K562 (cell line): ENCODE measurements at regions not wholly inside any gene's neighbourhood (a gene's known extent, or its start where the extent isn't known, plus 50 kb on each side); places are given as distances from the start of the nearest gene placed in this dataset.
A peak's percentile ranks its signal among the peaks of the same experiment; 100 is the strongest.

Experiments
- BRD9 ChIP-seq: fragments of 450-650 bp; IDR thresholded peaks from 2 replicates; pipeline ENCODE4 v1.6.1; 2018; ENCODE audit warnings: low read depth; ENCODE audit not compliant: partially characterized antibody
- CBFA2T2 ChIP-seq: fragments of 450-650 bp; conservative IDR thresholded peaks from 2 replicates; pipeline ENCODE4 v1.6.1; 2017; ENCODE audit warnings: mild to moderate bottlenecking
- EP300 ChIP-seq: IDR thresholded peaks from 2 replicates; pipeline ENCODE4 v1.6.1; 2012; ENCODE audit warnings: low read length, improper control_type of control experiment
- ESRRA ChIP-seq: fragments of 450-650 bp; IDR thresholded peaks from 2 replicates; pipeline ENCODE4 v1.6.1; 2014; ENCODE audit warnings: low read depth, mild to moderate bottlenecking, moderate library complexity, borderline replicate concordance
- FOXM1 ChIP-seq, 2 experiments: fragments of 450-650 bp in 1 of 2; sonication (generic) in 1 of 2; formaldehyde crosslinking in 1 of 2; IDR thresholded peaks; 2 replicates each; pipeline versions ENCODE4 v1.6.1 to v1.9.0; 2017 to 2022; ENCODE audit warnings: low read depth in 2 of 2, mild to moderate bottlenecking in 2 of 2, missing genetic modification reagents in 1 of 2, moderate library complexity in 1 of 2
- HEY1 ChIP-seq: fragments of 250-450 bp; sonication (Bioruptor Pico); IDR thresholded peaks from 2 replicates; pipeline ENCODE4 v1.5.0; 2020; ENCODE audit warnings: mild to moderate bottlenecking, moderate library complexity, borderline replicate concordance
- MAFG ChIP-seq: fragments of 450-650 bp; conservative IDR thresholded peaks from 2 replicates; pipeline ENCODE4 v1.6.1; 2016; ENCODE audit warnings: missing genetic modification characterization, missing compliant biosample characterization
- MEF2A ChIP-seq: IDR thresholded peaks from 2 replicates; pipeline ENCODE4 v1.6.1; 2011; ENCODE audit warnings: low read depth, mild to moderate bottlenecking, low read length, moderate library complexity; ENCODE audit not compliant: control insufficient read depth
- NELFE ChIP-seq: IDR thresholded peaks from 2 replicates; pipeline ENCODE4 v1.6.1; 2011; ENCODE audit warnings: mild to moderate bottlenecking; ENCODE audit not compliant: insufficient read depth, insufficient read length
- NFE2L1 ChIP-seq: fragments of 450-650 bp; IDR thresholded peaks from 2 replicates; pipeline ENCODE4 v1.6.1; 2016; ENCODE audit warnings: missing genetic modification characterization, low read depth, mild to moderate bottlenecking, missing compliant biosample characterization, moderate library complexity, borderline replicate concordance
- PHF8 ChIP-seq: fragments of 200-600 bp; sonication (generic); IDR thresholded peaks from 2 replicates; pipeline ENCODE4 v1.6.1; 2012; ENCODE audit warnings: mixed run types, mild to moderate bottlenecking, inconsistent platforms, low read length, moderate library complexity, borderline replicate concordance
- RBM39 ChIP-seq: fragments of 200-400 bp; formaldehyde crosslinking; optimal IDR thresholded peaks from 2 replicates; pipeline ENCODE3; 2018; ENCODE audit warnings: low read depth, low read length
- SETDB1 ChIP-seq: IDR thresholded peaks from one replicate; pipeline ENCODE4 v1.6.1; 2012; ENCODE audit warnings: low read length, control low read depth, inconsistent platforms
- SNRNP70 ChIP-seq: fragments of 200-400 bp; formaldehyde crosslinking; optimal IDR thresholded peaks from 2 replicates; pipeline ENCODE3; 2017; ENCODE audit warnings: low read depth, low read length
- SUPT5H ChIP-seq: fragments of 450-650 bp; IDR thresholded peaks from 2 replicates; pipeline ENCODE4 v1.6.1; 2016
- TAL1 ChIP-seq: fragments of 450-650 bp; IDR thresholded peaks from 2 replicates; pipeline ENCODE4 v1.6.1; 2016; ENCODE audit warnings: mild to moderate bottlenecking
- TBP ChIP-seq: optimal IDR thresholded peaks from 2 replicates; pipeline ENCODE3; 2011; ENCODE audit warnings: low read depth, low read length, improper control_type of control experiment
- TOE1 ChIP-seq, 2 experiments: fragments of 450-650 bp in 1 of 2; sonication (generic) in 1 of 2; formaldehyde crosslinking in 1 of 2; IDR thresholded peaks; 2 replicates each; pipeline versions ENCODE4 v1.7.1 to v1.8.0; 2016 to 2022; ENCODE audit warnings: borderline replicate concordance in 2 of 2, mild to moderate bottlenecking in 2 of 2, antibody characterized with exemption in 1 of 2, inconsistent platforms in 1 of 2, low read depth in 1 of 2, missing genetic modification reagents in 1 of 2, moderate library complexity in 1 of 2
- TRIM24 ChIP-seq, 2 experiments: fragments of 450-650 bp; IDR thresholded peaks; 2 replicates each; pipeline ENCODE4 v1.6.1; 2016
- ZNF282 ChIP-seq: sonication (generic); formaldehyde crosslinking; IDR thresholded peaks from 2 replicates; pipeline ENCODE4 v1.8.1; 2023; ENCODE audit warnings: missing genetic modification reagents
- ZNF354B ChIP-seq: fragments of 250-450 bp; sonication (Bioruptor Pico); IDR thresholded peaks from 2 replicates; pipeline ENCODE4 v1.4.0; 2020
- ZNF77 ChIP-seq: fragments of 250-450 bp; sonication (Bioruptor Pico); IDR thresholded peaks from 2 replicates; pipeline ENCODE4 v1.5.0; 2020
- TF ChIP-seq, protein P1 (sequence below): fragments of 250-450 bp; sonication (Bioruptor Pico); IDR thresholded peaks from 2 replicates; pipeline ENCODE4 v1.8.0; 2021; ENCODE audit warnings: mild to moderate bottlenecking, moderate library complexity
- TF ChIP-seq, protein P2 (sequence below), 2 experiments: fragments of 250-450 bp in 1 of 2; fragments of 450-650 bp in 1 of 2; sonication (Bioruptor Pico) in 1 of 2; IDR thresholded peaks; 2 replicates each; pipeline versions ENCODE4 v1.6.1 to v1.8.0; 2016 to 2021; ENCODE audit warnings: mild to moderate bottlenecking in 2 of 2, moderate library complexity in 2 of 2, missing compliant biosample characterization in 1 of 2, missing genetic modification characterization in 1 of 2
- TF ChIP-seq, protein P3 (sequence below): fragments of 250-450 bp; sonication (Bioruptor Pico); IDR thresholded peaks from 2 replicates; pipeline ENCODE4 v1.5.0; 2021; ENCODE audit warnings: mild to moderate bottlenecking, borderline replicate concordance
- TF ChIP-seq, protein P4 (sequence below): sonication (generic); IDR thresholded peaks from 2 replicates; pipeline ENCODE4 v1.6.1; 2016

DNA sequence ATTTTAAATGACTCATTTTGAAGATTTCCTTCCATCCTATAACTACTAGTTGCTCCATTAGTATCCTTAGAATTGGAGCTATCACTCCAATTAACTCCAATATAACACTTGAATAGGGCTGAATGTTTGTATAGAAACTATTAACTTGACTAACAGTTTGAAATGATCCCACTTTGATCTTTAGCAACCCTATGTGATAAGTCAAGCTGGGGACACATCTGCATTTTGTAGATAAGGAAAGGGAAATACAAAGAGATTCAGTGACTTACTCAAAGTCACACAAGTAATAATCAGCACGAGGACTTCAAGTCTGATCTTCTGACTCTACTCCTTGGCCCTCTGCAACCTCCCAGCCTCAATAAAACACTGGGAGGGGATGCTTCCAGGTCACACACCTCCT, 101.1 kb downstream of the TMEM215 start (continued):
- TF ChIP-seq HEY1 (CRISPR knock-in tag) (no peak), NFE2L1 (tag) (no peak), ZNF354B (CRISPR knock-in tag) (no peak), NELFE (no peak), RBM39 (no peak), TOE1 (IDR thresholded peaks at IDR 0.05; ENCODE audit: borderline replicate concordance) (no peak), TOE1 (CRISPR knock-in tag; IDR thresholded peaks at IDR 0.05; ENCODE audit: borderline replicate concordance, low read depth) (no peak), ESRRA (peak; percentile 29; the same call in 1 of the 2 replicates), PHF8 (no peak), ZNF77 (CRISPR knock-in tag) (no peak), TRIM24 (IDR thresholded peaks at IDR 0.05) (peak in 1 of 2 experiments; percentile 35; a peak in 1 of 4 replicates), BRD9 (no peak), SNRNP70 (no peak), ZNF282 (no peak), SETDB1 (no peak), TAL1 (peak; percentile 85), SUPT5H (no peak), FOXM1 (IDR thresholded peaks at IDR 0.05; ENCODE audit: low read depth) (peak; percentile 69; the same call in 1 of the 2 replicates), FOXM1 (CRISPR knock-in tag; IDR thresholded peaks at IDR 0.05; ENCODE audit: low read depth) (no peak), MAFG (no peak), CBFA2T2 (peak; percentile 70), MEF2A (no peak), EP300 (peak; percentile 76), TBP (no peak)
- TF ChIP-seq, protein P1, sequence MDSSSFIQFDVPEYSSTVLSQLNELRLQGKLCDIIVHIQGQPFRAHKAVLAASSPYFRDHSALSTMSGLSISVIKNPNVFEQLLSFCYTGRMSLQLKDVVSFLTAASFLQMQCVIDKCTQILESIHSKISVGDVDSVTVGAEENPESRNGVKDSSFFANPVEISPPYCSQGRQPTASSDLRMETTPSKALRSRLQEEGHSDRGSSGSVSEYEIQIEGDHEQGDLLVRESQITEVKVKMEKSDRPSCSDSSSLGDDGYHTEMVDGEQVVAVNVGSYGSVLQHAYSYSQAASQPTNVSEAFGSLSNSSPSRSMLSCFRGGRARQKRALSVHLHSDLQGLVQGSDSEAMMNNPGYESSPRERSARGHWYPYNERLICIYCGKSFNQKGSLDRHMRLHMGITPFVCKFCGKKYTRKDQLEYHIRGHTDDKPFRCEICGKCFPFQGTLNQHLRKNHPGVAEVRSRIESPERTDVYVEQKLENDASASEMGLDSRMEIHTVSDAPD (CRISPR knock-in tag) = no peak
- TF ChIP-seq, protein P2, sequence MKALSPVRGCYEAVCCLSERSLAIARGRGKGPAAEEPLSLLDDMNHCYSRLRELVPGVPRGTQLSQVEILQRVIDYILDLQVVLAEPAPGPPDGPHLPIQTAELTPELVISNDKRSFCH (CRISPR knock-in tag; IDR thresholded peaks at IDR 0.05) = no peak
- TF ChIP-seq, protein P2 (tag; IDR thresholded peaks at IDR 0.05) = no peak
- TF ChIP-seq, protein P3, sequence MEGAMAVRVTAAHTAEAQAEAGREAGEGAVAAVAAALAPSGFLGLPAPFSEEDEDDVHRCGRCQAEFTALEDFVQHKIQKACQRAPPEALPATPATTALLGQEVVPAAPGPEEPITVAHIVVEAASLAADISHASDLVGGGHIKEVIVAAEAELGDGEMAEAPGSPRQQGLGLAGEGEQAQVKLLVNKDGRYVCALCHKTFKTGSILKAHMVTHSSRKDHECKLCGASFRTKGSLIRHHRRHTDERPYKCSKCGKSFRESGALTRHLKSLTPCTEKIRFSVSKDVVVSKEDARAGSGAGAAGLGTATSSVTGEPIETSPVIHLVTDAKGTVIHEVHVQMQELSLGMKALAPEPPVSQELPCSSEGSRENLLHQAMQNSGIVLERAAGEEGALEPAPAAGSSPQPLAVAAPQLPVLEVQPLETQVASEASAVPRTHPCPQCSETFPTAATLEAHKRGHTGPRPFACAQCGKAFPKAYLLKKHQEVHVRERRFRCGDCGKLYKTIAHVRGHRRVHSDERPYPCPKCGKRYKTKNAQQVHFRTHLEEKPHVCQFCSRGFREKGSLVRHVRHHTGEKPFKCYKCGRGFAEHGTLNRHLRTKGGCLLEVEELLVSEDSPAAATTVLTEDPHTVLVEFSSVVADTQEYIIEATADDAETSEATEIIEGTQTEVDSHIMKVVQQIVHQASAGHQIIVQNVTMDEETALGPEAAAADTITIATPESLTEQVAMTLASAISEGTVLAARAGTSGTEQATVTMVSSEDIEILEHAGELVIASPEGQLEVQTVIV (CRISPR knock-in tag) = no peak
- TF ChIP-seq, protein P4, sequence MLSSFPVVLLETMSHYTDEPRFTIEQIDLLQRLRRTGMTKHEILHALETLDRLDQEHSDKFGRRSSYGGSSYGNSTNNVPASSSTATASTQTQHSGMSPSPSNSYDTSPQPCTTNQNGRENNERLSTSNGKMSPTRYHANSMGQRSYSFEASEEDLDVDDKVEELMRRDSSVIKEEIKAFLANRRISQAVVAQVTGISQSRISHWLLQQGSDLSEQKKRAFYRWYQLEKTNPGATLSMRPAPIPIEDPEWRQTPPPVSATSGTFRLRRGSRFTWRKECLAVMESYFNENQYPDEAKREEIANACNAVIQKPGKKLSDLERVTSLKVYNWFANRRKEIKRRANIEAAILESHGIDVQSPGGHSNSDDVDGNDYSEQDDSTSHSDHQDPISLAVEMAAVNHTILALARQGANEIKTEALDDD = peak; percentile 84
